ENCODE measurements at regions not wholly inside any gene's neighbourhood (a gene's known extent, or its start where the extent isn't known, plus 50 kb on each side); places are given as distances from the start of the nearest gene placed in this dataset.
"Not testable (repeated sequence)": the region's sequence is repeated elsewhere in the genome, so short reads cannot be mapped to it uniquely, and the experiment has no call there.

- DNase-seq (ENCODE audit: low read depth), result no peak
Observed at GRCh38 chr2:40700231-40700954, 248.5 kb upstream of the SLC8A1 start.

- not testable (repeated sequence) for DNase-seq (ENCODE audit: low read depth)
Observed at GRCh38 chr2:40712197-40712894, 260.5 kb upstream of the SLC8A1 start.

- peak; percentile 11 for DNase-seq (ENCODE audit: low read depth)
Observed at GRCh38 chr2:40716879-40717278, 265.0 kb upstream of the SLC8A1 start.

GRCh38 chr2:40719414-40719813, 267.5 kb upstream of the SLC8A1 start:
- no peak for DNase-seq (ENCODE audit: low read depth)

GRCh38 chr2:40721595-40721994, 269.7 kb upstream of the SLC8A1 start:
- no peak for DNase-seq (ENCODE audit: low read depth)

GRCh38 chr2:40723194-40723593, 271.3 kb upstream of the SLC8A1 start:
- DNase-seq (ENCODE audit: low read depth), result no peak

GRCh38 chr2:40725040-40725439, 273.1 kb upstream of the SLC8A1 start:
- no peak for DNase-seq (ENCODE audit: low read depth)

- DNase-seq (ENCODE audit: low read depth), result no peak
Observed at GRCh38 chr2:40725950-40726349, 274.1 kb upstream of the SLC8A1 start.

GRCh38 chr2:40734797-40735196, 282.9 kb upstream of the SLC8A1 start:
- DNase-seq (ENCODE audit: low read depth), result peak; percentile 9

GRCh38 chr2:40737180-40737579, 285.3 kb upstream of the SLC8A1 start:
- DNase-seq (ENCODE audit: low read depth), result no peak

GRCh38 chr2:40740419-40740818, 288.5 kb upstream of the SLC8A1 start:
- no peak for DNase-seq (ENCODE audit: low read depth)

GRCh38 chr2:40741532-40741931, 289.6 kb upstream of the SLC8A1 start:
- DNase-seq (ENCODE audit: low read depth), result no peak

- no peak for DNase-seq (ENCODE audit: low read depth)
Observed at GRCh38 chr2:40746191-40746590, 294.3 kb upstream of the SLC8A1 start.

- no peak for DNase-seq (ENCODE audit: low read depth)
Observed at GRCh38 chr2:40751981-40752380, 300.1 kb upstream of the SLC8A1 start.

GRCh38 chr2:40752796-40753195, 300.9 kb upstream of the SLC8A1 start:
- no peak for DNase-seq (ENCODE audit: low read depth)

- no peak for DNase-seq (ENCODE audit: low read depth)
Observed at GRCh38 chr2:40754912-40755311, 303.0 kb upstream of the SLC8A1 start.

- DNase-seq (ENCODE audit: low read depth), result no peak
Observed at GRCh38 chr2:40758401-40759155, 306.7 kb upstream of the SLC8A1 start.

GRCh38 chr2:40760071-40760666, 308.3 kb upstream of the SLC8A1 start:
- peak; percentile 20 for DNase-seq (ENCODE audit: low read depth)

GRCh38 chr2:40773291-40773690, 321.4 kb upstream of the SLC8A1 start:
- no peak for DNase-seq (ENCODE audit: low read depth)

GRCh38 chr2:40783704-40784103, 331.8 kb upstream of the SLC8A1 start:
- no peak for DNase-seq (ENCODE audit: low read depth)

GRCh38 chr2:40786636-40787035, 334.7 kb upstream of the SLC8A1 start:
- no peak for DNase-seq (ENCODE audit: low read depth)

- DNase-seq (ENCODE audit: low read depth), result no peak
Observed at GRCh38 chr2:40797120-40797519, 345.2 kb upstream of the SLC8A1 start.

GRCh38 chr2:40803900-40804299, 352.0 kb upstream of the SLC8A1 start:
- DNase-seq (ENCODE audit: low read depth), result no peak

Data from fibroblast of gingiva (primary cell).